ENCODE measurements at regions not wholly inside any gene's neighbourhood (a gene's known extent, or its start where the extent isn't known, plus 50 kb on each side); places are given as distances from the start of the nearest gene placed in this dataset.

DNA sequence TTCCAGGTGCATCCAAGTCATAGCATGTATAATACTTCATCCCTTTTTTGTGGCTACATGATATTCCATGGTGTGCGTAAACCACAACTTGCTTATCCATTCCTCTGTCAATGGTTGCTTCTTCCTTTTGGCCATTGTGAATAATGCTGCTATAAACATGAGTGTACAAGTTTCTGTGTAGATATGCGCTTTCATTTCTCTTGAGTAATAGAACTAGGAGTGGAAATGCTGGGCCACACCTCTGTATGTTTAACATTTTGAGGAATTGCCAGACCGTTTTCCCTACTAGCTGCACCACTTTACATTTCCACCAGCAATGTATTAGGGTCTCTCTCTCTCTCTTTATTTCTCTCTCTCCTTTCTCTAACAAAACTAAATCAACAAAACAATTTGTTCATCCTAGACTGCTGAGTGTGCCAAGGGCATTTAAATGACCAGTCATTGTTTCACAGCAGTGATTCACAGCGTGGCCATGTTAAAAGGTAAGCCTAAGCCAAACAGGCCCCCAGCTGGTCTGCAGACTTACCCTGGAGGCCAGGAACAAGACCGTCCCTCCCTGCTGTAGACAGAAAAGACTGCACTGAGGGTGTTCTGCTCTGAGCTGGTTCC lies 53.2 kb upstream of the LYST start:
- Histone ChIP-seq H3K36me3 (ENCODE audit: control insufficient read depth in 4 of 4, insufficient read depth in 3 of 4, low read depth in 1 of 4, low read length in 3 of 4) (peaks cover 0 to 4% (median 0%) of the 10 kb centered on the region in 4 donors), H3K9me3 (ENCODE audit: control insufficient read depth in 4 of 4, low read length in 3 of 4) (no peaks in the 10 kb centered on the region), H3K27me3 (ENCODE audit: control insufficient read depth in 4 of 4, insufficient read depth in 4 of 4, low read length in 3 of 4) (no peaks in the 10 kb centered on the region), H3K4me3 (ENCODE audit: low read depth in 1 of 3, low read length in 3 of 3) (no peak overlapping the region), H3K4me1 (ENCODE audit: control insufficient read depth in 4 of 4, insufficient read depth in 4 of 4, low read length in 3 of 4) (peaks cover 3 to 13% (median 9%) of the 10 kb centered on the region in 4 donors), H3K27ac (ENCODE audit: low read depth in 1 of 2, low read length in 2 of 2) (no peak overlapping the region), H3K9ac (ENCODE audit: low read depth in 1 of 2, low read length in 2 of 2) (no peak overlapping the region)
- WGBS = 79% methylated on average over 5 of the region's 5 CpGs
- TF ChIP-seq SP1 (IDR thresholded peaks at IDR 0.05) (no peak), FOXA1 (IDR thresholded peaks at IDR 0.05) (no peak), JUND (IDR thresholded peaks at IDR 0.05) (no peak), RAD21 (IDR thresholded peaks at IDR 0.05) (no peak), FOXA2 (IDR thresholded peaks at IDR 0.05) (no peak)
- TF ChIP-seq, protein P1, sequence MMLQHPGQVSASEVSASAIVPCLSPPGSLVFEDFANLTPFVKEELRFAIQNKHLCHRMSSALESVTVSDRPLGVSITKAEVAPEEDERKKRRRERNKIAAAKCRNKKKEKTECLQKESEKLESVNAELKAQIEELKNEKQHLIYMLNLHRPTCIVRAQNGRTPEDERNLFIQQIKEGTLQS (IDR thresholded peaks at IDR 0.05) = no peak
- TF ChIP-seq, protein P2, sequence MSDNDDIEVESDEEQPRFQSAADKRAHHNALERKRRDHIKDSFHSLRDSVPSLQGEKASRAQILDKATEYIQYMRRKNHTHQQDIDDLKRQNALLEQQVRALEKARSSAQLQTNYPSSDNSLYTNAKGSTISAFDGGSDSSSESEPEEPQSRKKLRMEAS (IDR thresholded peaks at IDR 0.05) = no peak
- TF ChIP-seq, protein P3, sequence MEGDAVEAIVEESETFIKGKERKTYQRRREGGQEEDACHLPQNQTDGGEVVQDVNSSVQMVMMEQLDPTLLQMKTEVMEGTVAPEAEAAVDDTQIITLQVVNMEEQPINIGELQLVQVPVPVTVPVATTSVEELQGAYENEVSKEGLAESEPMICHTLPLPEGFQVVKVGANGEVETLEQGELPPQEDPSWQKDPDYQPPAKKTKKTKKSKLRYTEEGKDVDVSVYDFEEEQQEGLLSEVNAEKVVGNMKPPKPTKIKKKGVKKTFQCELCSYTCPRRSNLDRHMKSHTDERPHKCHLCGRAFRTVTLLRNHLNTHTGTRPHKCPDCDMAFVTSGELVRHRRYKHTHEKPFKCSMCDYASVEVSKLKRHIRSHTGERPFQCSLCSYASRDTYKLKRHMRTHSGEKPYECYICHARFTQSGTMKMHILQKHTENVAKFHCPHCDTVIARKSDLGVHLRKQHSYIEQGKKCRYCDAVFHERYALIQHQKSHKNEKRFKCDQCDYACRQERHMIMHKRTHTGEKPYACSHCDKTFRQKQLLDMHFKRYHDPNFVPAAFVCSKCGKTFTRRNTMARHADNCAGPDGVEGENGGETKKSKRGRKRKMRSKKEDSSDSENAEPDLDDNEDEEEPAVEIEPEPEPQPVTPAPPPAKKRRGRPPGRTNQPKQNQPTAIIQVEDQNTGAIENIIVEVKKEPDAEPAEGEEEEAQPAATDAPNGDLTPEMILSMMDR (IDR thresholded peaks at IDR 0.05; ENCODE audit: low read depth, low read length, missing input control) = no peak
- no peak for DNase-seq (ENCODE audit: low spot score)

DNA sequence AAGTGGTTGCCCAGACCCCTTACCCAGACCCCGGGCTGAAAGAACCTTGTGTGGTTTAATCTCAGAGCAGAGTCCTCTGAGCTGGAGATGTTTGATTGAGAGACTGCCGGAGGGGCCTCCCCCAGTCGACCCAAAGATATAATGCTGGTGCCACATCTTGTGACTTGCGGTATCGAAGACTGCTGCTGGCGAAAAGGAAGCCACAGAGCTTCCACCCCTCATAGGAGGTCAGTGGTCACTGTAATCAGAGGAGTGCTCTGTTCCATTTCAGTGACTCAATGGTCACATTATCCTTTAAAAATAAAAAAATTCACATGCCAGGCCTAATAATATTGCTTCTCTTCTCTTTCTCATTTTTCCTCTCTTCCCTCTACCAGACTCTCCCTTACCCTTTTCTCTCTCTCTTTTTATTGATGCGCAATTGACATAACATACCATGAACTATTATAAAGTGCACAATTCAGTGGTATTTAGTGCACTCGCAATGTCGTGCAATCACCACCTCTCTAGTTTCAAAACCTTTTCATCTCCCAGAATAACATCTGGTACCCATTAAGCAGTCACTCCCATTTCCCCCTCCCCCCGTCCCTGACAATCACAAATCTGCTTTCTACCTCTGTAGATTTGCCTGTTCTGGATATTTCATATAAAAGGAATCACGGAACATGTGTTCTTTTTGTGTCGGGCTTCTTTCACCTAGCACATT lies 52.6 kb upstream of the LYST start:
- 84% methylated on average over 12 of the region's 12 CpGs for WGBS
- Histone ChIP-seq H3K27me3 (ENCODE audit: control insufficient read depth in 4 of 4, insufficient read depth in 4 of 4, low read length in 3 of 4) (no peaks in the 10 kb centered on the region), H3K9me3 (ENCODE audit: control insufficient read depth in 4 of 4, low read length in 3 of 4) (no peaks in the 10 kb centered on the region), H3K4me1 (ENCODE audit: control insufficient read depth in 4 of 4, insufficient read depth in 4 of 4, low read length in 3 of 4) (peaks cover 3 to 11% (median 6%) of the 10 kb centered on the region in 4 donors), H3K36me3 (ENCODE audit: control insufficient read depth in 4 of 4, insufficient read depth in 3 of 4, low read depth in 1 of 4, low read length in 3 of 4) (peaks cover 0 to 4% (median 0%) of the 10 kb centered on the region in 4 donors), H3K27ac (ENCODE audit: low read depth in 1 of 2, low read length in 2 of 2) (no peak overlapping the region), H3K4me3 (ENCODE audit: low read depth in 1 of 3, low read length in 3 of 3) (no peak overlapping the region), H3K9ac (ENCODE audit: low read depth in 1 of 2, low read length in 2 of 2) (no peak overlapping the region)
- TF ChIP-seq GABPA (IDR thresholded peaks at IDR 0.05 in 1 of 2, conservative IDR thresholded peaks at IDR 0.05 in 1 of 2) (no peak), FOXA1 (IDR thresholded peaks at IDR 0.05) (no peak), FOXA2 (IDR thresholded peaks at IDR 0.05) (no peak), EGR1 (IDR thresholded peaks at IDR 0.05; ENCODE audit: low read depth in 2 of 2) (no peak), HNF4G (IDR thresholded peaks at IDR 0.05) (no peak), RXRA (IDR thresholded peaks at IDR 0.05) (no peak), HNF4A (conservative IDR thresholded peaks at IDR 0.05) (no peak), TAF1 (conservative IDR thresholded peaks at IDR 0.05) (no peak)
- TF ChIP-seq, protein P3 (IDR thresholded peaks at IDR 0.05; ENCODE audit: low read depth, low read length, missing input control) = no peak
- TF ChIP-seq, protein P4, sequence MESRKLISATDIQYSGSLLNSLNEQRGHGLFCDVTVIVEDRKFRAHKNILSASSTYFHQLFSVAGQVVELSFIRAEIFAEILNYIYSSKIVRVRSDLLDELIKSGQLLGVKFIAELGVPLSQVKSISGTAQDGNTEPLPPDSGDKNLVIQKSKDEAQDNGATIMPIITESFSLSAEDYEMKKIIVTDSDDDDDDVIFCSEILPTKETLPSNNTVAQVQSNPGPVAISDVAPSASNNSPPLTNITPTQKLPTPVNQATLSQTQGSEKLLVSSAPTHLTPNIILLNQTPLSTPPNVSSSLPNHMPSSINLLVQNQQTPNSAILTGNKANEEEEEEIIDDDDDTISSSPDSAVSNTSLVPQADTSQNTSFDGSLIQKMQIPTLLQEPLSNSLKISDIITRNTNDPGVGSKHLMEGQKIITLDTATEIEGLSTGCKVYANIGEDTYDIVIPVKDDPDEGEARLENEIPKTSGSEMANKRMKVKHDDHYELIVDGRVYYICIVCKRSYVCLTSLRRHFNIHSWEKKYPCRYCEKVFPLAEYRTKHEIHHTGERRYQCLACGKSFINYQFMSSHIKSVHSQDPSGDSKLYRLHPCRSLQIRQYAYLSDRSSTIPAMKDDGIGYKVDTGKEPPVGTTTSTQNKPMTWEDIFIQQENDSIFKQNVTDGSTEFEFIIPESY (IDR thresholded peaks at IDR 0.05) = no peak
- DNase-seq (ENCODE audit: low spot score) = no peak
